Erythroblast (primary cell): ENCODE measurements at regions not wholly inside any gene's neighbourhood (a gene's known extent, or its start where the extent isn't known, plus 50 kb on each side); places are given as distances from the start of the nearest gene placed in this dataset.
"Not testable (repeated sequence)": the region's sequence is repeated elsewhere in the genome, so short reads cannot be mapped to it uniquely, and the experiment has no call there.

ENCODE experiments used
- DNase-seq, 2 experiments: peaks; one replicate each; lab custom pipeline; 2025; lab: John Stamatoyannopoulos, UW
- GATA1 ChIP-seq: IDR thresholded peaks from 2 replicates; pipeline ENCODE4 v1.6.1; 2011; ENCODE audit warnings: low read depth, mild to moderate bottlenecking, control low read depth, low read length, moderate library complexity
- POLR2A ChIP-seq: IDR thresholded peaks from 2 replicates; pipeline ENCODE4 v1.6.1; 2011; ENCODE audit warnings: mild to moderate bottlenecking, low read length

DNA sequence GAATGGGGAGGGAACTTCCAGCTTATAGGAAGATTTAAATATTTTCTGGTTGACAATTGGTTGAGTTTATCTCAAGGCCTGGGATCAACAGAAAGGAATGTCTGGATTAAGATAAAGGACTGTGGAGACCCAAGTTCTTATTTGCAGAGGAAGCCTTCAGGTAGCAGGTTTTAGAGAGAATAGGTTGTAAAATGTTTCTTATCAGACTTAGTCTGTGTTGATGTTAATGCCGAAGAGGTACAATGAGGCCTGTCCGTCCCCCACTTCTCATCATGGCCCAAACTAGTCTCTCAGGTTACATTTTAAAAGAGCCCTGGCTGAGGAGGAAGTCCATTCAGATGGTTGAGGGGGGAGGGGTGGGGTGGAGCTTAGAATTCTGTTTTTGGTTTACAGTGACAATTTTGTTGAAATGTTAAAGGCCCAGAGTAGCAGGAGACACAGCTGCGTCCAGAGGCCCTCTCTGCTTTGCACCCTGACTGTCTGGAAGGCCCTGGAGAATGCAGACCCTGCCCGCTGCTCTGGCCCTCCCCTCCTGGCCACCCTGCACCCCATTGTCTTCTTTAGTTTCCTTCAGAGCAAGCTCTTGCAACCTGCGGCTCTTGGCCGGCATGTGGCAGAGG is 672.5 kb upstream of the TMEM132C start:
- TF ChIP-seq GATA1 (no peak), POLR2A (no peak)
- DNase-seq = no peak

GRCh38 chr12:127595506-127595905 is 671.5 kb upstream of the TMEM132C start:
- DNase-seq = no peak
- no peak for TF ChIP-seq POLR2A
- no peak for TF ChIP-seq GATA1

GRCh38 chr12:127596891-127597290 is 670.1 kb upstream of the TMEM132C start:
- TF ChIP-seq POLR2A (no peak), GATA1 (no peak)

GRCh38 chr12:127599436-127599835 is 667.5 kb upstream of the TMEM132C start:
- TF ChIP-seq GATA1 (no peak), POLR2A (no peak)

More at GRCh38 chr12:127596891-127597290, 670.1 kb upstream of the TMEM132C start:
- no peak for DNase-seq

DNA sequence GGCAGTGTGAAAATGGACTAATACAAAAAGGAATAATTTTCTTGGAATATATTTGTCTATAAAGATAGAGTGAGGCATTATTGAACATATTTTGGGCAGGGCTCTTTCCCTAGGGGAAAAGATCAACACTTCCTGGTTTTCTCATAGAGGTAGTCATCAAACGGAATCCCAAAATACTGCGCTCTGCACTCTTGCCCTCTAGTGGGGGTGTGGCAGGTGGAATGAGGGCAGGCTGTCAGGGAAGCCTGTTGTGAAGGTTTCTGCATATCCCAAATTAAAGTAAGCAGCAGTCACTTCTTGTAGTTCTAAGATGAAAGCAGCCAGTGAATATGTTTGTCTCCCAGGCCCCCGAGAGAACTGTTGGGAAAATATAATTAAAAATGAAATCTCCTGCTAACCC is 666.8 kb upstream of the TMEM132C start:
- no peak for DNase-seq
- TF ChIP-seq POLR2A (no peak), GATA1 (no peak)

More at GRCh38 chr12:127599436-127599835, 667.5 kb upstream of the TMEM132C start:
- DNase-seq = no peak

DNA sequence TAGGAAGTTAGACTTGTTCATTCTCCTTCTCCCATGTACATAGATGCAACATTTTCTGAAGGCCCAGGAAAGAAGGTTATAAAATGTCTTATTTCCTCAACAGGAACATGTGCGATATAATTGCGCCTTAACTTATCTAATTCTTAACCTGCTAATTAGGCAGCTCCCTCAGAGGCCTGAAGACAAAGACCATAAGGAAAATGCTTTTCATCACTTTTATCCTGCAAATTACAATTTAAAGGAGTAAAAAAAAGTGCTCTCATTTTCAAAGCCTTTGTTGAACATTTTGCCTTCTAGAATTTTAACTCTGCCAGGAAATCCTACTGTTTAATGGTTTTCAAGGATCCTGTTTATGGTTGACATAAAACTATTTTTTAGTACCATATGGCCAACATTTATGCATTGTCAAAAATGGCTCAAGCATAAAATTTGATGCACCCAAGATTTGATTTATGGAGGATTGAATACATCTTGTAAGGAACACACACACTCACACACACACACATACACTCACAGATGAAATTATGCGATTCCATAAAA is 660.4 kb upstream of the TMEM132C start:
- TF ChIP-seq GATA1 (no peak), POLR2A (no peak)
- DNase-seq = no peak

DNA sequence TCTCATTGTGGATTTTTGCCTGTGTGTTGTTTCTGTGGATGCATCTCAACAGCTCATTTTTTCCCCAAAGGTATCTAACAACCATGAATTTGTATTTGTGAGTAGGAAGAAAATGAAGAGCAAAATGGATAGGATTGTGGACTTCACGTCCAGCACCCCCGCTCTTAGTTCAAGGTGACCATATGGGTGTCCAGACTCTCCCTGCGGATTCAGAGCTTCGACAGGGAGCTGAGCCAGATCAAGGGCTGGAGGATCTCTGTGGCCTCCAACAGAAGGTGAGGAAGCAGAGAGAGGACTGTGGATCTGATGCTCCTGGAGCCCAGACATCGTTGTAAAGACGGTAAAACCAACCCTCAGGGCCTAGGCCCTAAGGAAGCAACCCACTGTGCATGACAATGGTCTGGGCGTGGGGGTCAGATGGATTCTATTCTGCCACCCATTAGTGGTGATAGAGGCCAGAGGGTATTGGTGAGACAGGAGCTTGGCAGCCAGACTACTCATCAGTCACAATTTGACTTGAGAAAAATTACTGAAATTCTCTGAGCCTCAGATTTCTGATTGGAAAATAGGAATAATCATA is 659.7 kb upstream of the TMEM132C start:
- DNase-seq = no peak
- TF ChIP-seq POLR2A (no peak), GATA1 (no peak)

DNA sequence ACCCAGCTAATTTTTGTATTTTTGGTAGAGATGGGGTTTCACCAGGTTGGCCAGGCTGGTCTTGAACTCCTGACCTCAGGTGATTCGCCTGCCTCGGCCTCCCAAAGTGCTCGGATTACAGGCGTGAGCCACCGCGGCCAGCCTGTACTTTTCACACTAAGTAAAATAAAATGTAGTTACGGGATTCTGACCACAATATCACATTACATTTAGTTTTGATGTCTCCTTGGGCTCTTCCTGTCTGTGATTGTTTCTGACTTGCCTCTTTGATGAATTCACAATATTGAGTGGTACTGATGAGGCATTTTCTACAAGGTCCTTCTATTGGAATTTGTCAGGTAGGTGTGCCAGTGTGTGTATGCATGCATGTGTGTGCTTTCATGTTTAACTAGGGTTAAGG is 658.6 kb upstream of the TMEM132C start:
- not testable (repeated sequence) for DNase-seq

DNA sequence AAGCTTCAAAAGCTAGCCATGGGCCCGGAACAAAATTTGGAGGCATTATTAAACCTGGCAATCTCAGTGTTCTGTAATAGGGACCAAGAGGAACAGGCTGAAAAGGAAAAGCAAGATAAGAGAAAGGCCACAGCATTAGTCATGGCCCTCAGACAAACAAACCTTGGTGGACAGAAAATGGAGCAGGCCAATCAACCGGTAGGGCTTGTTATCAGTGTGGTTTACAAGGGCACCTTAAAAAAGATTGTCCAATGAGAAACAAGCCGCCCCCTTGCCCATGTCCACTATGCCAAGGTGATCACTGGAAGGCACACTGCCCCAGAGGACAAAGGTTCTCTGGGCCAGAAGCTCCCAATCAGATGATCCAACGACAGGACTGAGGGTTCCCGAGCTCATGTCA is 653.9 kb upstream of the TMEM132C start:
- TF ChIP-seq POLR2A (no peak), GATA1 (no peak)
- no peak for DNase-seq

DNA sequence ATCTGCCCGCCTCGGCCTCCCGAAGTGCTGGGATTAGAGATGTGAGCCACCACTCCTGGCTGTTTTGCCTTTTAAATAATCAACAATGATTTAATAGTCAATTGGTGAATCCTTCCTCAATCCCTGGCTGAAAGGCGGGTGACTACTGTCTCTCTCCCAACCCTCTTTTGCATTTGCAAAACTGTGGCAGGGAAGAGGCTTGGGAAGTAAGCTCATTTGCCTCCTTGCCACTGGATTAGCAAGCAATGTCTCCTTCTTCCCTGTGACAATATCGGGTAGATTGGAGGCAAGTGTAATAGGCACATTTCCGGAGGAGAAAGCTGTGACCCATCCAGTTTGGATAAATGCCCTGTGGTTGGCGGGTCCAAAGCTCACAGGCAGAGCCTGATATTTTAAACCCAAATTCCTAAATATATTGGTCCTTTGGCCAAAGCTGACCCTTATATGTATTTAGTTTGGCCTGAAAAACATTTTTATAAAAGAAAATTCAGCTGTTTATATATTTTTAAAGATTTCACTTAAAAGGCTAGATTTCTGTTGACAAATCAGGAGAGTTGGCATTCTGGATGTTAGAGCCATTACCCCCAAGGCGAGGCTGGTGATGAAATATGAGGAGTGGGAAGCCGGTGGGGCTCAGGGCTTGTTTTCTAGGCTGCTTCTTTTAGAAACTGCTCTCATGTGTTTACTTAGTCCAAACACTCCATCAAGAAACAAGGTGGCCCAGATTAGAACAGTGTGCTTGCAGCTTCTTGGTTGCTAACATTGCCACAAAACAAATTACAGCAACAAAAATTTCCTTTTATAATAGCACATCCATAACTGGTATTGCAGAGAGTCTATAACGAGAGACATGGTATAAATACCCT is 646.9 kb upstream of the TMEM132C start:
- no peak for TF ChIP-seq POLR2A
- TF ChIP-seq GATA1 = no peak
- DNase-seq = no peak

DNA sequence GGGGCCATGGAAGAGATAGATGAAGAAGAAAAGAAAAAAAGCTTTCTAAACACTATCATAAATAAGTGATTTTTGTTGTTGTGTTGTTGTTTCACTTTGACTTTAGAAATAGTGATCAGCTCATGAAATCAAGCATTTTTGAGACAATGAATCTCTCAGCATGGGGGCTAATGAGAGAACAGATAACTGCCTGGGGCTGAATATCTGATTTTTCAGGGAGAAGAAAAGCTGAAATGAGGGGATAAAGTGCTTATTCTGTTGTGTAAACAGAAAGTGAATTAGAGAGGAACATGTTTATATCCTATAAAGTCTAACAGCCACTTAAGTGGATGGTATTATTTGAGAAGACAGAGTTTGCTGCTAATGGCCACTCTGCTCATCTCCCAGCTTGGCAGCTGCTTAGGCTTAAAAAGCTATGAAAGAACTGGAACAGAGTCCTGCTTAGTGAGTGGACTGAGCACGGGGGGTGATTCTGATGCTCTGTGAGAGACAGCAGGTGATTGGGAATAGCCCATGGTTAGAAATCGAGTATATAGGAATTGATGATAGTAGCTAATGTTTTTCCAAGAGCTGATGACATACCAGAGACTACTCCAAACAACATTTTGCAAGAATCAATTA is 646.1 kb upstream of the TMEM132C start:
- no peak for TF ChIP-seq POLR2A
- no peak for TF ChIP-seq GATA1

DNA sequence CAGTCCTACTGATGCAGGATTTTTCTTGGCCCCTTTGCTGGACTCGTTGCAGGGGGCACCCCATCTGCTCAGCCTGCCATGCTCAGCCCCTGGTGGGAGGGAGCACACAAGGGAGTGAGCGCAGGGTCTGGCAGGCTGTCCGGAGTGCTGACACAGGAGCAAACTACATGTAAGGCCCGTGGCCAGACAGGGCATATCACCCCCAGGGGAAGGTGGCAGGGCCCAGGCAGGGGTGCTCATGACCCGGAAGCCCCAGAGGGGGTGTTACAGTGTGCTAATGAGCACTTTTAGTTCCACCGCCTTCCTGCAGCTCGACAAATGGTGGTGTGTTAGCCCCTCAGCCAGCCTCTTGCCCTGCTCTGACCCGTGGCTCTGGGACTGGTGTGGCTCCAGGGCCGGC is 645.6 kb upstream of the TMEM132C start:
- no peak for TF ChIP-seq POLR2A
- no peak for TF ChIP-seq GATA1

More for the DNA sequence above, 646.1 kb upstream of the TMEM132C start:
- DNase-seq = no peak

GRCh38 chr12:127623362-127623761 is 643.6 kb upstream of the TMEM132C start:
- no peak for TF ChIP-seq POLR2A
- no peak for TF ChIP-seq GATA1
- no peak for DNase-seq

More for the DNA sequence above, 645.6 kb upstream of the TMEM132C start:
- DNase-seq = no peak
